Heart left ventricle (tissue), 16 donors: ENCODE measurements at regions not wholly inside any gene's neighbourhood (a gene's known extent, or its start where the extent isn't known, plus 50 kb on each side); places are given as distances from the start of the nearest gene placed in this dataset.
"Not testable (repeated sequence)": the region's sequence is repeated elsewhere in the genome, so short reads cannot be mapped to it uniquely, and the experiment has no call there.

Source experiments
- ATAC-seq, 4 donors: fragments of 200-7000 bp; cut with Tn5 transposase; one replicate each; pipeline ENCODE4 v1.9.1; 2020 to 2022; ENCODE audit warnings: moderate library complexity in 4 of 4, mild to moderate bottlenecking in 3 of 4, moderate number of reproducible peaks in 1 of 4
- DNase-seq, 5 donors: peaks; one replicate each; pipeline ENCODE4 v3.0.0-alpha.2; 2020
- H3K27ac ChIP-seq, 12 donors: fragments of 200-600 bp; sonication (generic) in 4 of 12; one replicate each; pipeline versions ENCODE4 v1.5.0 to v1.8.0; 2016 to 2022; ENCODE audit warnings: mild to moderate bottlenecking in 2 of 12
- H3K27me3 ChIP-seq, 9 donors: fragments of 200-600 bp; sonication (generic) in 2 of 9; one replicate each; pipeline versions ENCODE4 v1.5.1 to v1.8.0; 2016 to 2022; ENCODE audit warnings: mild to moderate bottlenecking in 3 of 9
- H3K36me3 ChIP-seq, 9 donors: fragments of 200-600 bp; sonication (generic) in 2 of 9; one replicate each; pipeline versions ENCODE4 v1.5.0 to v1.8.0; 2018 to 2022; ENCODE audit warnings: mild to moderate bottlenecking in 2 of 9
- H3K4me1 ChIP-seq, 12 donors: fragments of 200-600 bp; sonication (generic) in 4 of 12; one replicate each; pipeline versions ENCODE4 v1.5.0 to v1.8.0; 2016 to 2022; ENCODE audit warnings: mild to moderate bottlenecking in 3 of 12
- H3K4me3 ChIP-seq, 12 donors: fragments of 200-600 bp; sonication (generic) in 4 of 12; one replicate each; pipeline versions ENCODE4 v1.5.0 to v1.8.0; 2017 to 2022; ENCODE audit warnings: mild to moderate bottlenecking in 9 of 12, moderate library complexity in 4 of 12
- H3K9me3 ChIP-seq, 12 donors: fragments of 200-600 bp; sonication (generic) in 4 of 12; one replicate each; pipeline versions ENCODE4 v1.5.0 to v1.8.0; 2016 to 2022; ENCODE audit warnings: mild to moderate bottlenecking in 1 of 12
- POLR2A ChIP-seq, 2 donors: fragments of 450-650 bp; IDR thresholded peaks; one replicate each; pipeline ENCODE4 v1.6.1; 2017; ENCODE audit warnings: antibody characterized with exemption in 2 of 2, mild to moderate bottlenecking in 2 of 2, moderate library complexity in 2 of 2
- WGBS, 4 donors: extraction: QIAGEN DNeasy Blood & Tissue Kit in 2 of 4; methylation state at CpG; one replicate each; pipeline versions ENCODE4 v1.1.5 to v1.1.7; 2013 to 2018; 5-methylcytosine and 5-hydroxymethylcytosine counted together
- intact Hi-C, 10 donors: fragments of 100-400 bp; cut with DNase I; formaldehyde crosslinking; loops; one replicate each; pipeline versions ENCODE4 v1.11.1 to v1.14.2; 2022
- TF ChIP-seq, protein P1 (sequence below), 12 donors: fragments of 200-600 bp; sonication (generic) in 4 of 12; IDR thresholded peaks; one replicate each; pipeline versions ENCODE4 v1.5.0 to v1.8.0; 2018 to 2022; ENCODE audit warnings: antibody characterized with exemption in 12 of 12, mild to moderate bottlenecking in 5 of 12
- donor health status: ischemic (EF 13 %, LVEDD 7.1; RV severe dilation, severe dysfunction).
- donor health status: healthy with polysubstance abuse.
- donor health status: DM: no; HTN: yes; CAD: no.
- donor health status: DM: no; HTN: no; CAD: no.
- donor health status: ischemic (EF 25% LVEDD 6.9; RV normal size, moderate dysfunction).
- donor health status: ischemic (EF 25% LVEDD 5.7; RV mildly dilated, moderate dysfunction).
- donor health status: healthy.
- donor health status: DM: yes; HTN: yes; CAD: no.
- donor health status: ischemic (EF 35%, LVEDD 5.7; RV mildly dilated, moderate dysfunction).
- donor health status: nonischemic (EF 11% LVEDD 7.7; RV severe dilation, severe dysfunction).
- donor health status: DM: yes; HTN: yes; CAD: no.
- donor health status: PGD.
- donor health status: ischemic (EF 29% LVEDD 5.4; RV normal size, mild dysfunction).
- donor health status: nonischemic (EF 23%, LVEDD 6.1; RV moderate dilation, normal function).

DNA sequence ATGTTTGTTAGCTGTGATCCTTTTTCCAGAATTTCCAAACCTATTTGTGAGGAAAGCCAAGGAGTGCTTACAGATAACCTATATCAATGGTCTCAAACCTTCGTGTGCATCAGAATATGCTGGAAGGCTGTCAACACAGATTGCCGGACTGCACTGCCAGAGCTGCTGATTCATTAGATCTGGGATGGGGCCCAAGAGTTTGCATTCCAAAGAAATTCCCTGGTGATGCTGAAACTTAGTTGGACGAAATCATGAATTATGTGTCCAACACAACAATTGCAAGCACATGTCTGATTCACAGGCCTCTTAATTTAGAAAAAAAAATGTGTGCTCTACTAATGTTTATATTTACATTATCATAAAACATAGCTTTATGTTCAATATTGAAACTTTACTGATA lies 544.0 kb upstream of the AMOT start:
- Histone ChIP-seq H3K4me1 (no peaks in the 10 kb centered on the region), H3K4me3 (no peak overlapping the region), H3K27me3 (no peaks in the 10 kb centered on the region), H3K36me3 (no peaks in the 10 kb centered on the region), H3K27ac (no peak overlapping the region), H3K9me3 (no peaks in the 10 kb centered on the region)
- WGBS, 4 donors = 29 to 48% (median 41%) methylated on average over 3 of the region's 3 CpGs
- intact Hi-C loops = no loop called here
- ATAC-seq (peak in 3 of 4 donors; percentile 24 to 59 (median 39)), DNase-seq (peak in 3 of 5 donors; percentile 24 to 30 (median 28))
- TF ChIP-seq POLR2A (IDR thresholded peaks at IDR 0.05) = no peak
- TF ChIP-seq, protein P1, sequence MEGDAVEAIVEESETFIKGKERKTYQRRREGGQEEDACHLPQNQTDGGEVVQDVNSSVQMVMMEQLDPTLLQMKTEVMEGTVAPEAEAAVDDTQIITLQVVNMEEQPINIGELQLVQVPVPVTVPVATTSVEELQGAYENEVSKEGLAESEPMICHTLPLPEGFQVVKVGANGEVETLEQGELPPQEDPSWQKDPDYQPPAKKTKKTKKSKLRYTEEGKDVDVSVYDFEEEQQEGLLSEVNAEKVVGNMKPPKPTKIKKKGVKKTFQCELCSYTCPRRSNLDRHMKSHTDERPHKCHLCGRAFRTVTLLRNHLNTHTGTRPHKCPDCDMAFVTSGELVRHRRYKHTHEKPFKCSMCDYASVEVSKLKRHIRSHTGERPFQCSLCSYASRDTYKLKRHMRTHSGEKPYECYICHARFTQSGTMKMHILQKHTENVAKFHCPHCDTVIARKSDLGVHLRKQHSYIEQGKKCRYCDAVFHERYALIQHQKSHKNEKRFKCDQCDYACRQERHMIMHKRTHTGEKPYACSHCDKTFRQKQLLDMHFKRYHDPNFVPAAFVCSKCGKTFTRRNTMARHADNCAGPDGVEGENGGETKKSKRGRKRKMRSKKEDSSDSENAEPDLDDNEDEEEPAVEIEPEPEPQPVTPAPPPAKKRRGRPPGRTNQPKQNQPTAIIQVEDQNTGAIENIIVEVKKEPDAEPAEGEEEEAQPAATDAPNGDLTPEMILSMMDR (IDR thresholded peaks at IDR 0.05) = no peak

DNA sequence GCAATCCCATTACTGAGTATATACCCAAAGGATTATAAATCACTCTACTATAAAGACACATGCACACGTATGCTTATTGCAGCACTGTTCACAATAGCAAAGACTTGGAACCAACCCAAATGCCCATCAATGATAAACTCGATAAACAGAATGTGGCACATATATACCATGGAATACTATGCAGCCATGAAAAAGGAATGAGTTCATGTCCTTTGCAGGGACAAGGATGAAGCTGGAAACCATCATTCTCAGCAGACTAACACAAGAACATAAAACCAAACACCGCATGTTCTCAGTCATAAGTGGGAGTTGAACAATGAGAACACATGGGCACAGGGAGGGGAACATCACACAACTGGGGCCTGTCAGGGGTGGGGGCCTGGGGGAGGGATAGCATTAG lies 532.8 kb upstream of the AMOT start:
- H3K27me3 ChIP-seq, H3K36me3 ChIP-seq, DNase-seq, intact Hi-C loops, H3K27ac ChIP-seq, H3K4me1 ChIP-seq, H3K4me3 ChIP-seq, ATAC-seq, H3K9me3 ChIP-seq: not testable (repeated sequence)
- WGBS, 4 donors = 57 to 95% (median 78%) methylated on average over 3 of the region's 3 CpGs

DNA sequence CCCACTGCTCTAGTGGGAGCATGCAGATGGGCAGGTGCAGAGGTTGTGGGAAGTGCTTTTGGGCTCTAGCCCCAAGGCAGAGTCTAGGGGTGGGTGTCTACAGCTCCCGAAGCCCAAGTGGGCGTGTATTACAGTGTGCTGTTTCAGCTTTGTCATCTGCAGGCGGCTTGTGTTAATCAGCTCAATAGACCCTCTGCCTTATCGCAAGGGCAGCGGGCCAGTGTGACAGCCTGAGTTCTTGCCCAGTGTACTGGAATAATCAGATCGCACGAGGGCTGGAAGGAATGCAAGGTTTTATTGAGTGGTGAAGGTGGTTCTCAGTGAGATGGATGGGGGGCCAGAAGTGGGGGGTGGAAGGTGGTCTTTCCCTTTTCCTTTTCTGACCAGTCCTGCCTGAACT lies 529.4 kb upstream of the AMOT start:
- intact Hi-C loops = no loop called here
- no peak for ATAC-seq
- 31 to 56% (median 49%) methylated on average over 7 of the region's 7 CpGs for WGBS, 4 donors
- Histone ChIP-seq H3K36me3 (no peaks in the 10 kb centered on the region), H3K27me3 (peaks cover 0 to 9% (median 0%) of the 10 kb centered on the region in 9 donors), H3K4me1 (no peaks in the 10 kb centered on the region), H3K9me3 (peaks cover 0 to 4% (median 0%) of the 10 kb centered on the region in 12 donors), H3K27ac (no peak overlapping the region), H3K4me3 (no peak overlapping the region)
- DNase-seq = no peak
- TF ChIP-seq, protein P1 (IDR thresholded peaks at IDR 0.05) = no peak
- no peak for TF ChIP-seq POLR2A (IDR thresholded peaks at IDR 0.05)

DNA sequence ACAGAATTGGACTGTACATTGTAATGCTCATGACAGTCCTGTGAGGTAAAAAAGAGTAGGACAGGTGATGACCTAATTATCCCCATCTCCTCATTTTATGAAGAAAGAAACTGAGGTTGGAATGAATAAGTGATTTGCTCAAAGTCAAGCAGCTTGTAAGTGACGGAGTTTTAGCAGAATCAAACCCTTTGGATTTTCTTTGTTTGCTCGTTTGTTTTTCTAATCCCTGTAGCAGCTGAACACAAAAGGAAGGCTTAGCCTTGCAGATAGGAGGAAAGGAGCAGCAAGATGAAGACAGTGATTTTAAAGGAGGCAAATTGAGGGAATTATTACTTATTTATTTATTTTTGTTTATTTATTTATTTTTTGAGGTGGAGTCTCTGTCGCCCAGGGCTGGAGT lies 528.4 kb upstream of the AMOT start:
- H3K4me3 ChIP-seq = no peak overlapping the region
- WGBS, 4 donors = 60 to 77% (median 66%) methylated on average over 3 of the region's 3 CpGs
- H3K4me1 ChIP-seq = no peaks in the 10 kb centered on the region
- intact Hi-C loops = no loop called here
- TF ChIP-seq, protein P1 (IDR thresholded peaks at IDR 0.05) = no peak
- no peak for TF ChIP-seq POLR2A (IDR thresholded peaks at IDR 0.05)
- no peak for ATAC-seq
- no peaks in the 10 kb centered on the region for H3K36me3 ChIP-seq
- peaks cover 0 to 9% (median 0%) of the 10 kb centered on the region in 9 donors for H3K27me3 ChIP-seq
- peaks cover 0 to 12% (median 0%) of the 10 kb centered on the region in 12 donors for H3K9me3 ChIP-seq
- no peak overlapping the region for H3K27ac ChIP-seq
- DNase-seq = no peak

DNA sequence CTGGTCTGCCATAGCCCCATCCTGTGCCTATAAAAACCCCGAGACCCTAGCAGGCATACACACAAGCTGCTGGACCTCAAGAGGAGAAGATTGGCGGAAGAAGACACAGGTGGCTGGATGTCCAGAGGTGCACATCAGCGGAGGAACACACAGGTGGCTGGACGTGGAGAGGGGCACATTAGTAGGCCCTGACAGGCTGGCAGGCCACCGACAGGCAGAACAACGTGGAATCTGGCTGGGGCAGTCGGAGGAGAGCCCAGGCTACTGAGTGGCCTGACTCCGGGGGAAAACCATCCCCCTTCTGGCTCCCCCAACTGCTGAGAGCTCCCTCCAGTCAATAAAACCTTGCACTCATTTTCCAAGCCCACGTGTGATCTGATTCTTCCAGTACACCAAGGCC lies 512.5 kb upstream of the AMOT start:
- no peaks in the 10 kb centered on the region for H3K9me3 ChIP-seq
- intact Hi-C loops = loop anchor here in 1 of 10 donors (10.0 kb wide), 1 partner anchor 58 kb away; no protein-coding TSS in a partner anchor
- TF ChIP-seq, protein P1 (IDR thresholded peaks at IDR 0.05) = no peak
- TF ChIP-seq POLR2A (IDR thresholded peaks at IDR 0.05) = no peak
- 70 to 82% (median 77%) methylated on average over 9 of the region's 9 CpGs for WGBS, 4 donors
- no peaks in the 10 kb centered on the region for H3K4me1 ChIP-seq
- no peak for ATAC-seq
- no peaks in the 10 kb centered on the region for H3K27me3 ChIP-seq
- DNase-seq = no peak
- no peak overlapping the region for H3K4me3 ChIP-seq
- H3K36me3 ChIP-seq = no peaks in the 10 kb centered on the region
- H3K27ac ChIP-seq = no peak overlapping the region
